ENCODE measurements at regions not wholly inside any gene's neighbourhood (a gene's known extent, or its start where the extent isn't known, plus 50 kb on each side); places are given as distances from the start of the nearest gene placed in this dataset.
A peak's percentile ranks its signal among the peaks of the same experiment; 100 is the strongest.

DNA sequence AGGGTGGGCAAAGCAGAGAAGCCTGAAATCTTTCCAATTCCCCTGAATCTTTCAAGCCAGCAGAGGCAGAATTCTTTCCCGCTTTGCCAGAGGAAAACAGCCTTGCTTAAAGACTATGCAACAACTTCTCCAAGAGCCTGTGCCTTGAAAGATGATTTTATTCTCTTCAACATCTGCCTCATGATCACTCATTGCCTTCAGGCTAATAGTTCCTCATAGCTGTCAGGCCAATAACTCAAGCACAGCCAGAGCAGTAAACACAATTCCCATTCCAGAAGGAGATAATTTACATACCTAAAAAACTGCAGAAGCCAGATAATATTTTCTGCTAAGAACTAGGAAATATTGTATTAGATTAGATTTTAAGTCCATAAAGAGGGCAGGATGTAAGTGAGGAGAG lies 92.3 kb upstream of the PUM3 start:
- peaks cover 19% of the 10 kb centered on the region for H3K36me3 ChIP-seq (ENCODE audit: control insufficient read depth, insufficient read depth, low read length)
- H3K4me1 ChIP-seq (ENCODE audit: control insufficient read depth, insufficient read depth, low read length) = no peaks in the 10 kb centered on the region
- H3K4me3 ChIP-seq (ENCODE audit: low read depth, low read length) = no peak overlapping the region
- no CpG with 5 or more reads among the region's 1 CpG for WGBS (ENCODE audit: insufficient coverage)
- H3K27me3 ChIP-seq (ENCODE audit: control insufficient read depth, insufficient read depth, low read length) = no peaks in the 10 kb centered on the region
- no peaks in the 10 kb centered on the region for H3K9me3 ChIP-seq (ENCODE audit: control insufficient read depth, insufficient read depth, low read length)
- no peak for DNase-seq (ENCODE audit: low read depth in 4 of 6, low spot score in 6 of 6)
- no peak overlapping the region for H3K27ac ChIP-seq (ENCODE audit: low read depth, low read length)

DNA sequence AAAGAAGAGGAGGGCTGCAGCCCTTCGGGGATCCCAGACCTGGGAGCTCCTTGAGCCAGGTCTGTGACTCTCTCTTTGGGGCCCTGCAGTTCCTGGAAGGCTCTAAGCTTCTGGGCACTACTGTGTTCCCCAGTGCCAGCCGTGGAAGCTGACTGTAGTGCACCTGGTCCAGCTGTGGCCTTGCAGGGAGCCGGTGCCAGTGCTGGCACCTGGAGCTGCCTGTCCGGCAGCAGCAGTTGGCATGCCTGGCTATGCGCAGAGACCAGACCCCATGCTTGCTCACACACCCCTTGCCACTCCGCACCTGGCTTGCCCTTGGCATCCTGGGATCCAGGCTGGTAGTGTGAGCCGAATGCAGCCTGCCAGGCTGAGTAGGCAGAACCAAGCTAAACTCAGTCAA lies 91.0 kb upstream of the PUM3 start:
- no peak for DNase-seq (ENCODE audit: low read depth in 4 of 6, low spot score in 6 of 6)
- H3K4me1 ChIP-seq (ENCODE audit: control insufficient read depth, insufficient read depth, low read length) = no peaks in the 10 kb centered on the region
- 88% methylated on average over 6 of the region's 7 CpGs for WGBS (ENCODE audit: insufficient coverage)
- peaks cover 19% of the 10 kb centered on the region for H3K36me3 ChIP-seq (ENCODE audit: control insufficient read depth, insufficient read depth, low read length)
- no peak overlapping the region for H3K27ac ChIP-seq (ENCODE audit: low read depth, low read length)
- H3K27me3 ChIP-seq (ENCODE audit: control insufficient read depth, insufficient read depth, low read length) = no peaks in the 10 kb centered on the region
- H3K9me3 ChIP-seq (ENCODE audit: control insufficient read depth, insufficient read depth, low read length) = no peaks in the 10 kb centered on the region
- no peak overlapping the region for H3K4me3 ChIP-seq (ENCODE audit: low read depth, low read length)

DNA sequence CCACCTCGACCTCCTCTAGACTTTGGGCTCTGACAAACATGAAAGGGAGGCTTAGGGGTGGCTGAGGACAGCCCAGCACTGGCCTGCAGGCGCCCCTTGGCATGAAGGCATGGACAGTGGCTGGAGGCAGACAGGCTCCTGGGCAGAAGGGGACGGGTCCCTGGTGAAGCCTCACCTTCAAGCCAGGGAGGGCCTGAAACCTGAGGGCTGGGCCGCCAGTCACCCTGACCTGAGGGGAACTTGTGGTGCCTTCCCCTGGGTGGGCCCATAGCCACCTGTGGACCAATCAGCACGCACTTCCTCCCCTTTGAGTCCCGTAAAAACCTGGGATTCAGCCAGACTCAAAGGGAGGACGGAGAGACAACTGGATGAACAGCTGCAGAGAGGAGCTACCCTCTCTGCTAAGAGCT lies 90.4 kb upstream of the PUM3 start:
- no peaks in the 10 kb centered on the region for H3K9me3 ChIP-seq (ENCODE audit: control insufficient read depth, insufficient read depth, low read length)
- no peak for DNase-seq (ENCODE audit: low read depth in 4 of 6, low spot score in 6 of 6)
- no peak overlapping the region for H3K4me3 ChIP-seq (ENCODE audit: low read depth, low read length)
- no peaks in the 10 kb centered on the region for H3K27me3 ChIP-seq (ENCODE audit: control insufficient read depth, insufficient read depth, low read length)
- no peak overlapping the region for H3K27ac ChIP-seq (ENCODE audit: low read depth, low read length)
- WGBS (ENCODE audit: insufficient coverage) = 87% methylated on average over 7 of the region's 7 CpGs
- peaks cover 19% of the 10 kb centered on the region for H3K36me3 ChIP-seq (ENCODE audit: control insufficient read depth, insufficient read depth, low read length)
- no peaks in the 10 kb centered on the region for H3K4me1 ChIP-seq (ENCODE audit: control insufficient read depth, insufficient read depth, low read length)

DNA sequence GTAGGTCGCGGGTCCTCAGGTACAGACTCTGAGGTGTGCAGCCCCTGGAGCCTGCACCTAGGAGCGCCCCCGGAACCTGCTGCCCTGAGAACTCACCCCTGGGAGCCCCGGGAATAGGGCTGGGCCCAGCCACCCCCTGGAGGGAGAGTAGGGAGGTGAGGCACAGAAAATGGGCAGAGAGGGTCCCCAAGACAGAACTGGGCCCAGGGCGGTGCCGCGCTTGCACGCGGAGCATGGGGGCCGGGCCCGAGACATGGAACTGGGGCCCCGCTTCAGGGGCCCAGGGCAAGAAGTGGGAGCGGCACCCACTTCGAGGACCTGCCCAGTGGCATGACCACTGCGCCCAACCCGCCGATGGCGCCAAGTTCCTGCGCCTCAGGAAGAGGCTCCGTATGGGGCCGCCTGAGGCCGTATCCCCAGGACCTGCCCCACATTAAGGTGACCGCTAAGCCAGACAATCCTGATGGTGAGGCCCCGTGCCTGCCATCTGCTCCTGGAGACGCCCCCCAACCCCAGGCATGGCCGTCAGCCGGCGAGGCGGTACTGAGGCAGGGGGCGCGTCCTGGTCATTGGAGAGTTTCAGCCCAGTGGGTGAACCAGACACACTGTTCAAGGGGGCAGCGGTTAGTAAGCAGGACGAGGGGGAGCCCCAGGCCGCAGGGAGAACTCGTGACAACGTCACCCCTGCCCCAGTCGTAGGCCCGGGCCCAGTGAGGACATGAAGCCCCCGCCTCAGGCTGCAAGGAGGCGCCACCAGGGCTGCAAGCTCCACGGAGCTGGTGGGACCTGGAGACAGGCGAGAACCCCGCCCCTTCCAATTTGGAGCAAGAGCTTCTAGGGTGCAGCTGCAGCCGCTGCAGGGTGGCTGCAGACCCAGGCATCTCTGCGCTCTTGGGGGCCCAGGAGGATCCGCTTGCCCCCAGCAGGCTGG lies 89.5 kb upstream of the PUM3 start:
- Histone ChIP-seq H3K27me3 (ENCODE audit: control insufficient read depth, insufficient read depth, low read length) (no peaks in the 10 kb centered on the region), H3K4me3 (ENCODE audit: low read depth, low read length) (no peak overlapping the region), H3K9me3 (ENCODE audit: control insufficient read depth, insufficient read depth, low read length) (no peaks in the 10 kb centered on the region), H3K4me1 (ENCODE audit: control insufficient read depth, insufficient read depth, low read length) (no peaks in the 10 kb centered on the region), H3K36me3 (ENCODE audit: control insufficient read depth, insufficient read depth, low read length) (peaks cover 19% of the 10 kb centered on the region), H3K27ac (ENCODE audit: low read depth, low read length) (no peak overlapping the region)
- WGBS (ENCODE audit: insufficient coverage) = 96% methylated on average over 47 of the region's 47 CpGs
- DNase-seq (ENCODE audit: low read depth in 4 of 6, low spot score in 6 of 6) = no peak

DNA sequence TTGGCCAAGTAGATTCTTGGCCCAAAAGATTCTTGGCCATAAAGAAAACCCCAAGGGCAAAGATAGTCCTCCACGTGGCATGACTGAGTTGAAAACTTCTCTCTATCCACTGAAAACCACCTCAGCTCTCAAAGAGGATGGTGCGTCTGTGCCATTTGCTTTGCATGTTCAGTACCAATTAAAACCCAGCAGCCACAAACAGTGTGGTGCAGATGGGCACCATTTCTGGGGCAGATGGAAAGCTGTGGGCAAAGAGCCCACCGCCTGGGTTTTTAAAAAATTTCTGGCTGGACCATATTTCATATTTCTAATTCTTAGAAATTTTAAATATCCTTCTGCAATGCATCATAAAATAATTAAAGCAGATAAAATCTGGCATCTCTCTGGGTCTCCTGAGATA lies 84.5 kb upstream of the PUM3 start:
- H3K4me1 ChIP-seq (ENCODE audit: control insufficient read depth, insufficient read depth, low read length) = no peaks in the 10 kb centered on the region
- no peak overlapping the region for H3K4me3 ChIP-seq (ENCODE audit: low read depth, low read length)
- H3K36me3 ChIP-seq (ENCODE audit: control insufficient read depth, insufficient read depth, low read length) = peaks cover 6% of the 10 kb centered on the region
- H3K27ac ChIP-seq (ENCODE audit: low read depth, low read length) = no peak overlapping the region
- H3K9me3 ChIP-seq (ENCODE audit: control insufficient read depth, insufficient read depth, low read length) = no peaks in the 10 kb centered on the region
- peak in 1 of 6 donors; percentile 84 for DNase-seq (ENCODE audit: low read depth in 4 of 6, low spot score in 6 of 6)
- no peaks in the 10 kb centered on the region for H3K27me3 ChIP-seq (ENCODE audit: control insufficient read depth, insufficient read depth, low read length)
- 89% methylated on average over 1 of the region's 3 CpGs for WGBS (ENCODE audit: insufficient coverage)

DNA sequence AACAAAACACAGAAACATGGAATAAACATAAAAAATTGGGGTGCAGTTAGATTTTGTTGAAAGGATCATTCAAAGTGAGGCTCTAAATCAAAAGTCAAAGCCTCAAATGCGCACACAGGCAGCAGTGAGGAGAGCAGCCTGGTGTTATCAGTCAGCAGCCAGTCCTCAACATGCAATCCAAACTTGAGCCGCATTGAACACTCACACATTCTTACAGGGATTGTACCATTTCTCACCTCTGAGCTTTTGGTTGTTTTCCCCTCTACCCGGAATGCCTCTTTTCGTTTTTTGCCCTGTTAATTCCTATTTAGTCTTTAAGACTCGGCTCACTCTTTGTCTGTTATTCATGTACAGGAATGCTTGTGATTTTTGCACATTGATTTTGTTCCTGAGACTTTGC lies 81.1 kb upstream of the PUM3 start:
- Histone ChIP-seq H3K9me3 (ENCODE audit: control insufficient read depth, insufficient read depth, low read length) (no peaks in the 10 kb centered on the region), H3K27ac (ENCODE audit: low read depth, low read length) (no peak overlapping the region), H3K4me3 (ENCODE audit: low read depth, low read length) (no peak overlapping the region), H3K27me3 (ENCODE audit: control insufficient read depth, insufficient read depth, low read length) (no peaks in the 10 kb centered on the region), H3K4me1 (ENCODE audit: control insufficient read depth, insufficient read depth, low read length) (no peaks in the 10 kb centered on the region), H3K36me3 (ENCODE audit: control insufficient read depth, insufficient read depth, low read length) (no peaks in the 10 kb centered on the region)
- WGBS (ENCODE audit: insufficient coverage) = 85% methylated on average over 2 of the region's 5 CpGs
- DNase-seq (ENCODE audit: low read depth in 4 of 6, low spot score in 6 of 6) = no peak

DNA sequence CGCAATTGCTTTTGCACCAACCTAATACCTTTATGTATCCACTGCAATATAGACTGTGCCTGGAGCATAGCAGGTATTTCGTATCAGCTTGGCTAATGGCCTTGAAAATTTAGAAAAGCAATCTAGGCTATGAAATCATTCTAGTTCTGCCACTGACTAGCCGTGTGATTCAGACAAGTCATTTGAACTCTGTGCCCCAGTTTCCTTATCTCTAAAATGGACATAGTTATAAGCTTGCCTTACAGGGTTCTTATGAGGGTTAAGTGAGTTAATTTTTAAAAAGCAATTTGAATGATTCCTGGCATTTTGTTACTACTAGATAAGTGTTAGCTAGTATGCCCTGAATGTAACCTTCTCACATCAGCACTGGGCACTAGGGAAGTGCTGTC lies 80.5 kb upstream of the PUM3 start:
- no peaks in the 10 kb centered on the region for H3K36me3 ChIP-seq (ENCODE audit: control insufficient read depth, insufficient read depth, low read length)
- DNase-seq (ENCODE audit: low read depth in 4 of 6, low spot score in 6 of 6) = no peak
- no peaks in the 10 kb centered on the region for H3K9me3 ChIP-seq (ENCODE audit: control insufficient read depth, insufficient read depth, low read length)
- H3K4me1 ChIP-seq (ENCODE audit: control insufficient read depth, insufficient read depth, low read length) = no peaks in the 10 kb centered on the region
- no peaks in the 10 kb centered on the region for H3K27me3 ChIP-seq (ENCODE audit: control insufficient read depth, insufficient read depth, low read length)
- no peak overlapping the region for H3K4me3 ChIP-seq (ENCODE audit: low read depth, low read length)
- H3K27ac ChIP-seq (ENCODE audit: low read depth, low read length) = no peak overlapping the region
- no CpG with 5 or more reads among the region's 3 CpGs for WGBS (ENCODE audit: insufficient coverage)

DNA sequence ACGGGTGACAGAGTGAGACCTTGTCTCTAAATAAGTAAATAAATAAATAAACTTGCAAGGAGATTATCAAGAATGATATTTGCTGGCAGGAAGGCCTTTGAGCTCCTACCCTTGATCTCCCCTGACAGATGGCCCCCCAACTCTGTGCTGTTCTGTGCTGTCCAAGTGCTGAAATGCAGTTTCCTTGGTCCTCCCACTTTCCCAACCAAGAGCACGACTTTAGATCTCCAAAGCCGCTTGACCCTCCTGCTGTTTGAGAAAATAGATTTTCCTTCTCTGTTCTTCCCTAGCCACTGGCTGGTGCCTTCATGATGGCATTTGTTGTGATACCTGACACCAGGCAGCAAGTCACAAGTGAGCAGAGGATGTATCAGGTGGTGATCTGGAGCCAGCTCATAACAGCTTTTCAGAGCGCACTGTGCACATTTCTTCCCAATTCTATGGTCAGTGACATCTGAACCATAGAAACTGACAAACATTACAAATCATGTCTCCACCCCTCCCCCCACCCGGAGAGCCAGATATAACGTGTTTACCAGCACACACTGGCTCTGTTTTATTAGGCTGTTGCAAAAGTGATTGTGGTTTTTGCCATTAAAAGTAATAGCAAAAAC lies 80.0 kb upstream of the PUM3 start:
- Histone ChIP-seq H3K27ac (ENCODE audit: low read depth, low read length) (no peak overlapping the region), H3K36me3 (ENCODE audit: control insufficient read depth, insufficient read depth, low read length) (no peaks in the 10 kb centered on the region), H3K4me1 (ENCODE audit: control insufficient read depth, insufficient read depth, low read length) (no peaks in the 10 kb centered on the region), H3K9me3 (ENCODE audit: control insufficient read depth, insufficient read depth, low read length) (no peaks in the 10 kb centered on the region), H3K4me3 (ENCODE audit: low read depth, low read length) (no peak overlapping the region), H3K27me3 (ENCODE audit: control insufficient read depth, insufficient read depth, low read length) (no peaks in the 10 kb centered on the region)
- DNase-seq (ENCODE audit: low read depth in 4 of 6, low spot score in 6 of 6) = no peak
- 42% methylated on average over 3 of the region's 6 CpGs for WGBS (ENCODE audit: insufficient coverage)

DNA sequence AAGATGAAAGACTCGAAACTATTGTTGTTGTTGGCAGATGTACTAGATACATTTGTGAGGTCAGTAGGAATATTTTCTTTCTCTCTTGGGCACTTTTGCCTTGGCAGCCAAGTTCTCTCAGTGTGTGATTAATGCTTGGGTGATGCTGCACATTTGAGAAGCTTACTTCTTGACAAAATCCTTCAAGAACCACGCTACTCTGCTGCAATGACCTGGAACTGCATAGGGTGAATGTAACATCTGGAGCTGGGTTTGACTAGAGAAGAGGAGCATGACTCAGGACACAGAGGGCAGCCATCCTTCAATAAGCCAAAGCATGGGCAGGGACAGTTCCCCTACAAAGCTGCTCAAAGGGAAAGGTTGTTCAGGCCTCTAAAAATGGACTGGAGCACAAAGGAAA lies 75.5 kb upstream of the PUM3 start:
- 71% methylated on average over 1 of the region's 2 CpGs for WGBS (ENCODE audit: insufficient coverage)
- no peaks in the 10 kb centered on the region for H3K4me1 ChIP-seq (ENCODE audit: control insufficient read depth, insufficient read depth, low read length)
- H3K9me3 ChIP-seq (ENCODE audit: control insufficient read depth, insufficient read depth, low read length) = no peaks in the 10 kb centered on the region
- H3K36me3 ChIP-seq (ENCODE audit: control insufficient read depth, insufficient read depth, low read length) = no peaks in the 10 kb centered on the region
- peak in 2 of 6 donors; percentile 25 to 37 for DNase-seq (ENCODE audit: low read depth in 4 of 6, low spot score in 6 of 6)
- no peak overlapping the region for H3K4me3 ChIP-seq (ENCODE audit: low read depth, low read length)
- H3K27me3 ChIP-seq (ENCODE audit: control insufficient read depth, insufficient read depth, low read length) = no peaks in the 10 kb centered on the region
- no peak overlapping the region for H3K27ac ChIP-seq (ENCODE audit: low read depth, low read length)

Data from spinal cord (tissue), 9 donors.